ENCODE measurements at regions not wholly inside any gene's neighbourhood (a gene's known extent, or its start where the extent isn't known, plus 50 kb on each side); places are given as distances from the start of the nearest gene placed in this dataset.
"Not testable (repeated sequence)": the region's sequence is repeated elsewhere in the genome, so short reads cannot be mapped to it uniquely, and the experiment has no call there.

GRCh38 chr2:210861038-210861665 lies 304.8 kb downstream of the CPS1 start:
- no peak for DNase-seq

- DNase-seq: no peak
These were observed 306.1 kb downstream of the CPS1 start for GRCh38 chr2:210862283-210863065.

DNA sequence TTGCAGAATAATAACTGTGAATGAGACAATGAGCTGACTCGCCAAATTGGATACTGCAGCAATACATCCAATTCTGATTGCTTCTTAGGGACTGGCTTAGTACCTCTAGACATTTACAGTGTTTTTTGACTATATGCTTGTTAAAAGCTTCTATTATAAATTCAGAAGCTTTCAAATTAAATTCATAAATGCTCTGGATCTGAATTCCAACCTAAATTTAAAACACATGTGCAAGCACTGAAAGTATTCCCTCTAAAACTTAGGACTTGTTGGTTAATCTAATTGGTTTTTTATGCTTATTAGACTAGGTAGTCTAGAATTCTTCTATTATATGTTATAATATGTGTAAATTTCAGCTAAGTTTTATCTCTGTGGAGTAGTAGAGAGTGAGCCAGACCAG lies 306.9 kb downstream of the CPS1 start:
- DNase-seq: no peak

- DNase-seq: not testable (repeated sequence)
These were observed 315.2 kb downstream of the CPS1 start for GRCh38 chr2:210871566-210871965.

- DNase-seq: no peak
These were observed 317.2 kb downstream of the CPS1 start for GRCh38 chr2:210873631-210874030.

DNA sequence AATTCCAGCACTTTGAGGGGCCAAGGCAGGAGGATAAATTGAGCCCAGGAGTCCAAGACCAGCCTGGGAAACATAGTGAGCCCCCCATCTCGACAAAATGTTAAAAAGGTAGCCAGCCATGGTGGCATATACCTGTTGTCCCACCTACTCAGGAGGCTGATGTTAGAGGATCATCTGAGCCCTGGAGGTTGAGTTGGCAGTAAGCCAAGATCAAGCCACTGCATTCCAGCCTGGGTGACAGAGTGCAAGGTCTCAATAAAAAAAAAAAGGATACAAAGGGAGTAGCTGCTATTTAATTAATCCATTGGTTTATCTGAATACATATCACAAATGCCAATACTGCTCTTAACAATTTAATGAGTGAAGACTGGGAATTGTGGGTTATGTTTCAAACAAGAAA lies 327.8 kb downstream of the CPS1 start:
- no peak for DNase-seq

- no peak for DNase-seq
These were observed 331.6 kb downstream of the CPS1 start for GRCh38 chr2:210888035-210888434.

- no peak for DNase-seq
These were observed 338.7 kb downstream of the CPS1 start for GRCh38 chr2:210895132-210895531.

GRCh38 chr2:210899131-210899530 lies 342.7 kb downstream of the CPS1 start:
- no peak for DNase-seq

DNA sequence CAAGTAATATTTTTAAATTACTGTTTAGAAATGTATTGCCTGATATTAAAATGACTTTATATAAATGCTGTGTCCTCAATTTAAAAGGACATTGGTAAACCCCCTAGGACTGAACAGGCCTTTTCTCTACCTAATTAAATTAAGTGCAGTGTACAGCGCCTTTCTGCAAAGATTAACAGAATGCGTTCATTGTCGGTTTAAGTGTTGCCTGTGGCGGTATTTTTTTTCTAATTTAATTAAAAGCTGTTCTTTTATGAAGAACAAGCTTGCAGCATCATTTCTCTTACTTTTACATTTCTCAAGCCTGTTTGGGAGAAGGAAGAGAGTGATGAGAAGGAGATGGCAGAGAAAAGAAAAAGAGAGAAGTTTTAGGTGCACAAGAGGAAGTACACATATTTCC lies 344.9 kb downstream of the CPS1 start:
- DNase-seq: no peak

DNA sequence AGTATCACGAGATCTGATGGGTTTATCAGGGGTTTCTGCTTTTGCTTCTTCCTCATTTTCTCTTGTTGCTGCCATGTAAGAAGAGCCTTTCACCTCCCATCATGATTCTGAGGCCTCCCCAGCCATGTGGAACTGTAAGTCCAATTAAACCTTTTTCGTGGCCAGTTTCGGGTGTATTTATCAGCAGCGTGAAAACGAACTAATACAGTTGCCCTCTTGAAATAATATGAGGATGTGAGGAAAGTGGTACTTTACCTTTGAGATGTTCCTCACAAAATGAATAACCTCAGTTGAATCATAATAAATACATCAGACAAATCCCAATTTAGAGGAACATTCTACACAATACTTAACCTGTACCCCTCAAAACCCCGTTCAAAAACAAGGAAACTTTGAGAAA lies 356.4 kb downstream of the CPS1 start:
- no peak for DNase-seq

GRCh38 chr2:210913461-210913860 lies 357.1 kb downstream of the CPS1 start:
- no peak for DNase-seq

GRCh38 chr2:210915912-210916311 lies 359.5 kb downstream of the CPS1 start:
- DNase-seq: no peak

DNA sequence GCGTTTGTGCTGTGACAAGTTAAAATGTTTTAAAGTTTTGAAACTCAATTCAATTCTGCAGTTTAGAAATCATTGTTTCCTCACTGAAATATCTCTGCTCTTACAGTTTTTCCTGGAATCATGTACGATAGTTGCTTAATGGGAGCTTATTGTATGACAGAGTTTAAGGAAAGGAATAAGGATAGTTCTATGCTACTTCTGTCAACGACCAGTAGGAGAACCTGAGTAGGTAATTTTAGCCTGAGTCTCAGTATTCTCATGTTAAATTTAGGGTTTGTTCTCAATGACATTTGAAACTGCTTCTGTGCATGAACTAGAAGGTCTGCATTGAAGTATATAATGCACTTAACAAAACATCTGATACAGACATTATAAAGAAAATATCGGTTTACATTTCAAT lies 361.1 kb downstream of the CPS1 start:
- DNase-seq: no peak

DNA sequence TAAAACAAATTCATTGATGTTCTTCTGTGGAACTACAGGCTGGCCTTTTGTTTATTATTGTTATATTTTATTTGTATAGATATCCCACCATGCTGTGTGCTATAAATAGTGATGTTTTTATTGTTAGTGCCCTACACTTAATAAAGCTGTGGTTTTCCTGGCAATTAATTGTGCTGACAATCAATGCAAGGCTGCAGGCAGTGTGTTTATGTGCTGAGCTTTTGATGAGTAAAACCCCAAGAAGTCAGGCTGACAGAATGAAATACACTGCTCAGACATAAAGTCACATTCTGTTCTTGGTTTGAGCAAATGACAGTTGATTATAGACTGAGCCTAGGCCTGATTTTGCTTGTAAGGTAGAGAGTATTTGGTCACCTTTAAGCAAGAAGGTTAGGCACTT lies 362.7 kb downstream of the CPS1 start:
- no peak for DNase-seq

DNA sequence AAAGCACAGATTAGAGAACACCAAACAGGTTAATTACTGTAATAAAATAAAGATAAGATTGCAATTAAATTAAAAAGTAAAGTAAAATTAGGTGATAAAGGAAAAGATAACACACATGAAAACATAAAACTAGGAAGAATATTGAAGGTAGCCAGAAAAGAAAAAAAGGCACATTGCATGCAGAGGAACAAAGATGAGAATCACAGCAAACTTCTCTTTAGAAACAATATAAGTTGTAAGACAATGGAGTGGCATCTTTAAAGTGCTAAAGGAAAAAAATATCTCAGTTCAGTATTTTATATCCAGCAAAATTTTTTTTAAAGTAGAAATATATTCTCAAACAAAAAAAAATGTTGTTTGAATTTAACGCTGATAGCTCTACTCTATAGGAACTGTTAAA lies 366.0 kb downstream of the CPS1 start:
- no peak for DNase-seq

DNA sequence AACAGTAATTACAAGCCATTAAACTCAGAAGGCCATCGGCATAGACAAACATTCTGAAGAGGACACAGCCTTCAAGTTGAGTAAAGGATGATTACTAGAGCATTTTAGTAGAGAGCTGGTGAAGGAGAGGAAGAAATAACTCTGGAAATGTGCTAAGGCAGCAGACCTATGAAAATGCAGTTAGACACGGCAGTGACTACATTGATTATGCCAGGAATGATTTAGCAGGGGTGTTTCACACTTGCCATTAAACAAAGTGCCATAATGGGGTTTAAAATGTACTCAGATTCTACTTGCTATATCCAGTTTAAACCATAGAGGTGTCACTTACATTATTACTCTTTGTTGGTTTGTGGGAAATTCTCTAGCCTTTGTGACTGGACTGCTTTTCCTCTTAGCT lies 372.3 kb downstream of the CPS1 start:
- no peak for DNase-seq

DNA sequence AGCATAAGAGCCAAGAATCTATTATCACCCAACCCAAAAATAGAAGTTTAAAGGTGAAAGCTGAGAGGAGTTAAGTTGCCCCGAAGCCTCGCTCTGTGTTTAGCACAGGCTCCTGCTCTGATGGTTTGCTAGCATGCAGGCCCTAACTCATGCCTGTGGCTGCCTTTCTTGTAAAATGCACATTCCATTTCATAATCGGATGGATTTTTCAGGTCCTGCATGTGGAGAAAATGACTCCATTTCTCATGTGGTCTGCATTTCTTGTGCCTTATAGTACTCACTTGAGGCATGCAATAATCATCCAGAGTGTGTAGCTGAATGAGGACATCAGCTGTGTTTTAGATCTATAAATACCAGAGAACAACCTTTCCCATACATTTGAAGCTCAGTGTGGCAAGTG lies 381.8 kb downstream of the CPS1 start:
- DNase-seq: no peak

- no peak for DNase-seq
These were observed 390.0 kb downstream of the CPS1 start for GRCh38 chr2:210946395-210946794.

DNA sequence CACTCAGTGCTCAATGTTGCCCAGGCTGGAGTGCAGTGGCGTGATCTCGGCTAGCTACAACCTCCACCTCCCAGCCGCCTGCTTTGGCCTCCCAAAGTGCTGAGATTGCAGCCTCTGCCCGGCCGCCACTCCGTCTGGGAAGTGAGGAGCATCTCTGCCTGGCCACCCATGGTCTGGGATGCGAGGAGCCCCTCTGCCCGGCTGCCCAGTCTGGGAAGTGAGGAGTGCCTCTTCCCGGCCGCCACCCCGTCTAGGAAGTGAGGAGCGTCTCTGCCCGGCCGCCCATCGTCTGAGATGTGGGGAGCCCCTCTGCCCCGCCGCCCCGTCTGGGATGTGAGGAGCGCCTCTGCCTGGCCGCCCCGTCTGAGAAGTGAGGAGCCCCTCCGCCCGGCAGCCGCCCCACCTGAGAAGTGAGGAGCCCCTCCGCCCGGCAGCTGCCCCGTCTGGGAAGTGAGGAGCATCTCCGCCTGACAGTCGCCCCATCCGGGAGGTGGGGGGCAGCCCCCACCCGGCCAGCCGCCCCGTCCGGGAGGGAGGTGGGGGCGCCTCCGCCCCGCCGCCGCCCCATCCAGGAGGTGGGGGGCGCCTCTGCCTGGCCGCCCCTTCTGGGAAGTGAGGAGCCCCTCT lies 394.1 kb downstream of the CPS1 start:
- DNase-seq: not testable (repeated sequence)

DNA sequence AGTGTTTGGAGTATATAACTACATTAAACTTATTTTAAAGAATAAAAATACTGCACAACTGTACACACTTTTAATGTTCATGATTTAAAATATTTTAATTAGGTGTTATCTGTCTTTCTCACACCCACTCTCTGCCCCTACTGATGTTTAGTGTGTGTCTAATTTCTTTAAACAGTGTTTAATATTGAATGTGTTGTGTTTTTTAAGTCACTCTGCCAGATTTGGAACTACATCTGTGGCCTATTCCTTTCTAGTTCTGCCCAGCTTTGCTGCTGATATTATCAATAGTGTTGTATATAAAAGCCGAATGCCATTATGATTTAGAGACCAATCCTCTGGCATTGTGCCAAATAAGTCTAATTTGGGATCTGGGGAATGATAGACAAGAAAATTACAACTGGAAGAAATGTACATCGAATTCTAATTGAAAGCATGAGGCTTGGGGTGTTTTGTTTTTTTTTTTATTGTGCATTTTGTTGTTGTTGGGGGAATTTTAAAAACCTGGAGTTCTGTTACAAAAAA lies 398.0 kb downstream of the CPS1 start:
- no peak for DNase-seq

DNA sequence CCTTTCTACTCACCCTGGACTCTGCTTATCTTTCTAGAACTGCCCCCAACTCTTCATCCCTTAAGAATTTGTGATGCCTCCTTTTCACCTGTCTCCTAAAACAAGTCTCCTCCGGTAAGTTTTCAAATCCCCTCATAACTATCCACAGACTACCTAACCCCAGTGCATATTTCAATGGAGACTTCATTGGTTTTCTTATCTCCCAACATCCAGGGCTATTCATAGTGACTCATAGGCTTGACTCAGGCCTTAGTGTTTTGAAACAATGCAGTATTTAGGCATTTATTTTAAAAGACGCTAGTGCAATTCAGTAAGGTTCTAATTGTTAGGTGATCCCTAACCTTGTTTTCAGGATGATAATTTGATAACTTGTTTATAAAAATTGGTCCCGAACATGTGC lies 399.2 kb downstream of the CPS1 start:
- DNase-seq: no peak

DNA sequence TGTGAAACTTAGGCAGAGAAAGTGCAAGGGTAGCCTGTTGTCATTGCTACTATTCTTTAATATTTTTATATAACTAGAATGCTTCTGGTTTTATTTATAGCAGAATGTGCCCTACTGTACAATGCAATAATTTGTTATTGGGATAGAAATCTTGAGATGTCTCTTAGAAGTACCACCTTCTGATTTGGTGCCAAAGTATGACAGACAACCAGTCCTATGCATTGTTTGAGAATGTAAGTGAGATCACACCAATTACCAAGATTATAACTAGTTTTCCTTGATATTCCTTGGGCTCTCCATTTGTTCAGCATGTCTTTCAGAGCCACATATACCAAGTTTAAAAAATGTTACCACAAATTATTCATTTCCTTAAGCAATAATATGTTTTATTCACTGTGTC lies 399.7 kb downstream of the CPS1 start:
- DNase-seq: no peak

- DNase-seq: no peak
These were observed 404.9 kb downstream of the CPS1 start for GRCh38 chr2:210961249-210961648.
